Esophagus muscularis mucosa (tissue), 3 donors: ENCODE measurements at regions not wholly inside any gene's neighbourhood (a gene's known extent, or its start where the extent isn't known, plus 50 kb on each side); places are given as distances from the start of the nearest gene placed in this dataset.

Experiments used
- CTCF ChIP-seq, 3 experiments: fragments of 200-600 bp in 2 of 3; fragments of 450-650 bp in 1 of 3; sonication (generic) in 2 of 3; IDR thresholded peaks; one replicate each; pipeline ENCODE4 v1.5.1; 2017 to 2019; ENCODE audit warnings: antibody characterized with exemption in 3 of 3, mild to moderate bottlenecking in 2 of 3, moderate library complexity in 1 of 3
- POLR2A ChIP-seq: fragments of 450-650 bp; IDR thresholded peaks from one replicate; pipeline ENCODE4 v1.6.1; 2017; ENCODE audit warnings: antibody characterized with exemption, moderate library complexity, mild to moderate bottlenecking, low read depth

GRCh38 chr5:145463634-145464033 is 371.5 kb downstream of the PRELID2 start:
- TF ChIP-seq POLR2A (no peak), CTCF (IDR thresholded peaks at IDR 0.05) (no peak)
